HG02973 (cell line): ENCODE measurements at regions not wholly inside any gene's neighbourhood (a gene's known extent, or its start where the extent isn't known, plus 50 kb on each side); places are given as distances from the start of the nearest gene placed in this dataset.
A peak's percentile ranks its signal among the peaks of the same experiment; 100 is the strongest.

ENCODE experiments used
- ATAC-seq: cut with Tn5 transposase; IDR thresholded peaks from one replicate; pipeline ENCODE4 v1.9.1; 2021; ENCODE audit warnings: moderate library complexity; ENCODE audit not compliant: unreplicated experiment

DNA sequence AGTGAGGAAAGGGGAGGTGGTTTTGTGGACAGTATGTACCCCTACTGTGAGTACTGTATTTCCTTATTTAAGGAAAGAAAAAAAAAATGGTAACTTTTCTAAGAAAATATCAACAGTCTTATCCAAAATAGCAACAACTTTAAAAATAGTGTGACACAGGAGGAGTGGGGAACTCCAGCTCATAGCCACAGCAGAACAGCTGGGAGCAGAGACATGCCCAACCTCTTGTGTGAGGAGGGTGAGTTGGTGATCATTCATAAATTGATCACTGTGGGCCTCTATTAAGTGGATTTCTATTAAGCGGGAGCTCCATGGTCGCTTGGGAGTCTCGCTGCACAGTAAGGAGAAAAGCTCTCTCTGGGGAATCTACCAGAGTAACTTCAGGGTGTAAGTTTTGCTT is 158.8 kb upstream of the DUSP10 start:
- ATAC-seq, result no peak

DNA sequence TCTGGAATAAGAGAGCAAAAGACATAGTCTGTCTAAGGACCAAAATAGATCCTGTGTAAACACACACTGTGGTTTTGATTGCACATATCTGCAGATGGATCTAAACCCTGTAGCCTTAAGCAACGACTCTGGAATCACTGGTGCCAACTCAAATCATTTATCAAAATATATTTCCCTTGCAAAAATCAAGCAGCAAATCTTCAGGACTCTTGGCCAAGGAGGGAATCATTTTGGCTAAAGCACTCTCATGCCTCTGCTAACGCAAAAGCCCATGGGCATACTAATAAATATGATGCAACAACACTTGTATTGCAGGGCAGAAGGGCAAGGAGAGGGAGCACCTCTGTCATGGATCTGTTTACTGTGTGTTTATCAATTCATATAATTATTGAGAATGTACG is 155.4 kb upstream of the DUSP10 start:
- no peak for ATAC-seq

DNA sequence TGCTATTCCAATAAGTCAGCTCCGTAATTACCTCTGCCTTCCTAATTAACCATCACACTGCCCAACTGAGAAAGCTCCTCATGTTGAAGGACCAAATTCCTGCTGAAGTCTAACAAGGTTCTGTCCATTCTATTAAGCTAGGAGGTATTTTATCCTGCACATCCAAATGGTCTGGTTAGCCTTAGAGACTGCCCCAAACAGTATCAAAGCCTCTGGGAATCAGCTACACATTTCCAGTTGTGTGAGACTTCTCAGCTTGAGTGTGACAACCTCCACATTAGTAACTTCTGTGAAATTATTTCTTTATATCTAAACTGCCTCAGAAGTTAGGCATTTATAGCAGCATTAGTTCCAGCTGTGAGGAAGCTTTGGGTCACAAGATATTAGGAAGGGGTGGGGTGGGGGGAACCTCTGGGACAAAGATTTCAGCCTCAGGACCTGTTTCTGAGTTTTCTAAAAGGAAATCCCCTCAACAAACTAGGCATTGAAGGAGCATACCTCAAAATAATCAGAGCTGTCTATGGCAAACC is 150.5 kb upstream of the DUSP10 start:
- no peak for ATAC-seq

DNA sequence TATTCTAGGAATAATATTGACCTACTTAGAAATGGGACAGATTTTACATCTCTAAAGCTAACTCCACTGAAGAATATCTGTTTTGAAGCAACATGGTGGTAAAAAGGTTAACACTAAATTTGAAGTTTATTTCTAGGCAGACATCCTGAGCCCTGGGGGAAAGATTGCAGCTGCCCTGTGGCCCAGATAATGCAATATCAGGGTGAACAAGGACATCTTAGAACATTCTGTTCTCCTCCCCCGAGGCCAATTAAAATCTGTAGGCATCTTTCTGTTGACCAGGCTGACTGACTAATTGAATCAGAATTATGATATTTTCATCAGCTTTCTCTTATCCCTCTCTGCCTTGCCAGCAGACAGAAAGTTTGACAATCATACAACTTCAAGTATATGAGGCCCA is 149.8 kb upstream of the DUSP10 start:
- no peak for ATAC-seq

DNA sequence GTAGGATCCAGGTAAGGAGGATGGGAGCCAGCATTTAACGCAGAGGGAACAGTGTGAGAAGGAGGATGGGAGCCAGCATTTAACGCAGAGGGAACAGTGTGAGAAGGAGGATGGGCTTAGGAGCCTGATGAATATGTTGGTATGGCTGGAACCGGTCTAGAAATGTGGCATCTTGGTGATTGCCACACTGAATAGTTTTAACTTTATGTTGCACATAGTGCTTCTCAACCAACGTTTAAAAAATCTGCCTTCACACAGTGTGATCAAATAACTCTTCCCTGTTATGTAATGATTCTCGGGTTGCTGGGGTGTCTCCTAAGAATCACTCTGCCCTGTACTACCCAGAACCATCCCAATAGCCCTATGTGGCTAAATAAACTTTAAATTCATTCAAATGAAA is 146.9 kb upstream of the DUSP10 start:
- no peak for ATAC-seq

DNA sequence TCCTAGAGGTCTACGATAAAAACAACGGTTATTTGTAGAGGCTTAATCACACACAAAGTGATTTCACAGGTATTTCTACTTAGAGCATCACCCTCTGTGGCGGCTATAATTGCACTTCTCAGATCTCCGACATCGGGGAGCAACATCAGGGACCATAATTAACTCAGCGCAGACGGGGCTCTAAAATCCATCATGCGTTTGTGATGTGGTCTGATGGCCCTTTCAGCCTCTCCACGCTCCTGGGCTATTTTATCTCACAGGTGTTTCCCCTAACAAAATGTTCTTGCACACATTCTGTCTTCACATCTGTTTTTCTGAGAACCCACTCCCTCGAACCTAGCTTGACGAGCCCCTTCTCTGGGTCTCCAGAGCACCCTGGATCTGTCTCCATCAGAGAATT is 146.3 kb upstream of the DUSP10 start:
- no peak for ATAC-seq

DNA sequence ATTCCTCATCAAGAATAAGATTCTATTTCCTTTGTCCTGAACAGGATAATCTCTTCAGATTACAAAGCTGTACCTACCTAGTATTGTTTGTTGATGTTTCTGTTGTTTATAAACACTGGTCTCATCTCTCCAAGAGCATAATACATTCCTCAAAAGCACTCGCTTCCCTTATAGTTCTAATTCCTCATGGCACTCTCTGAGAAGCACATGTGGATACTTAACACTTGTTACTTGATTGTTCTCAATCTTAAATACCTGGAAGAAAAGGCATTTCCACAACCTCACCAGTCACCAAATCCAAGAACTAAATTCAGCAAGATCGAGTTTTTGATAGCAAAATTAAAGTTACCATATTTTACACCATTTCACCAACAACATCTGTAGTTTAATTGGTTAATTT is 145.9 kb upstream of the DUSP10 start:
- ATAC-seq, result no peak

DNA sequence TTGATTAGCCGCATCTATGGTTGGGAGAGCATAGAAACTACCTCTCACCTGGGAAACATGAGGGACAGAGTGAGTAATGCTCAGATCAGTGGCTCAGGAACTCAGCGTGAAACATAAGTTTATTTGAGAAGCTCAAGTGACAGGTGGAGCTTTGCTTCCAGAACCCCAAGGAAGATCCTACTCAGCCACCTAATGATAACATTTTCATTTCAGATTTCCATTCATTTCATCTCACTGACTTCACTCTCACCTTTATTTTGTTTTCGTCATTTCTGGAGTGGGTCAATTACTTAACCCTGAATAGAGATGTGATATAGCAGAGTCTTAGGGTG is 145.5 kb upstream of the DUSP10 start:
- no peak for ATAC-seq

DNA sequence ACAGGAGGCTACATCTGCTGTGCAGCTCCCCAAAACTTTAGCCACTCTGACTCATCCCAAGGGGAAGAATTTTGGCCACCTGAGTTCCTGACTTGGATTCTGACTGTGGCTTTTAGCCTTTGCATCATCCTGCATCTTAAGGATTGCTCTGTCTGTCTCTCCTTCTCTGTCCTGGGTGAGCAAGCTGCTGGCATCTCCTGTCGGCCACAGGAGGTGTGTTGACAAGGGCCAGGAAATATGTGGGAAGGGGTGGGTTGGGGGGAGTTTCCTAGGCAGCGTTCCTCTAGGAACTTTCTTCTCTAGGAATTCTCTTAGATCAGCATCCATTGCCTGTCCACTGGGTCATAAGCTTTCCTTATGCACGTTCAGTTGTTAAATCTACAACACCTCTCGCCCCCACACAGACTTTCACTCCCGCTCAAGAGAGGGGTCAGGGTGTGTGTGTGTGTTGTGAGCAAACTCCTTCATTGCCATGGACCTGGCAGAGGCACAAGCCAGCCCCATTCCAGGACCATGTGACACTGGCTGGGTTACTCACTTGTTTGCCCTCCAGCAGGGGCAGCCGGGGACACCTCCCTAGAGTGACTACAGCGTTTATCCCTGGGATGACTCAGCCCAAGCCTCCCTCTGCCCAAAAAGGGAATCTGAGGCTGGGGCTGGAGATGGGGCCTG is 145.0 kb upstream of the DUSP10 start:
- ATAC-seq, result no peak

DNA sequence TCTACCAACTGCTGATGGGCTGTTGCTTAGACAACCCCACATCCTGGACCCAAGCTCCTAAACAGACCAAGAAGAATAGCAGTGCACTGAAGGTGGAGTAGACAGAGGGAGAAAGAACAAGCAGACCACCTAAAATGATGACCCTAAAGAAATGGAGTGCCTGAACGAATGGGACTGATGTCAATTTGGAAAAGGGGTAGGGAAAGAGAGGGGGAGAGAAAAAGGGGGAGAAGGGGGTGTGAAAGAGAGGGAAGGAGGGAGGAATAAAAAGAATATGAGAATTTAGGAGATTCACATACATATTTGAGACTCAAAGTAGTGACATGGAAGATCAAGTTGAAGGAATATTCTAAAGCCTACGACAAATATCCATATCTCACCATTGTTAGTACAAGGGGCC is 144.4 kb upstream of the DUSP10 start:
- no peak for ATAC-seq

DNA sequence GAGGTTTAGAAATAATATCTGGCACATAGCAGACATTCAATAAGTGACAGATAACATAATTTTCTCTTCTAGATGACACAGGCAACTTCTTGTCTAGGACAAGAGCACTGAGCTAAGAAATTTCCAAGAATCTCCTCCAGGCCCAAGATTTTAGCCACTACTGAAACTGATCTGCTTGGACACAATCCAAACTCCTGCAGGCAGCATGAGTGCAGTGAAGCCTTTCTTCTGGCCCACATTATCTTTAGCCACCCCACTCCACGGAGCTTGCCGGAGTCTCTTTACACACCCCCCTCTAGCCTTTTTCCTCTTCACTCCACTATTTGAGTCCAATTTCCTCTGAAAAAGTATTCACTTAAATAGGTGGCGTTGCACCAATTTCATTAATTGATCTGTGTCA is 142.9 kb upstream of the DUSP10 start:
- no peak for ATAC-seq

DNA sequence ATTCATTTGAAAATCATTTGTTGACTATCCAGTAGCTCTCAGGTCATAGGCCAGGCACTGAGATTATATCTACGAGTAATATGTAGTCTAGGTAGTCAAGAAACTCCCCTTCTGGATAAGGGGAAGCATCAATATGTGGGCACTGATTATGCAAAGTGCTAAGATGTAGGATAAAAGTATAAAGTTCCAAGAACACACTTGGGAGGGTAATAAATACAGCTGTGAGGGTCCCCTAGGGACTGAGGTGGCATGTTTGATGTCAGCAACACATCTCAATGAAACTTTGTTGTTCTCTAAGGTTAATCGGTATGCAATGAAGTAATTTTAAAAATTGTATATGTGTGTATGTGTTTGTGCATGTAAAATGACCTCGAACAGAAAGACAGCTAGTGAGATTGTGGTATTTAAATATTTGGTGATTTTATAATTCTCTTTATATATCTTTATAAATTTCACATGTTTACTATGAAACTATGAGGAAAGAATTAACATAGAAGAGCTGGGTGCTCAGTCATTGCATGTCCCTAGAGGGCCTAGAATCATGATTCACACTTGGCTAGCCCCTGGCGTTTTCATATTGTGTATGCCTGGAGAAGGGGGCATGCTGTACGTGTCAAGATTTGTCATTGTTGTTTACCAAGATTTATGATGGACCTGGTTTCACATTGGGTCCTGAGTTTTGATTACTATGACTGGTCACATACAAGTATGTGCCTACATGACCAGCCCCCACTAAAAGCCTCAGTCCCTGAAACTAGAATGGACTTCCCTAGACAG is 140.1 kb upstream of the DUSP10 start:
- no peak for ATAC-seq

DNA sequence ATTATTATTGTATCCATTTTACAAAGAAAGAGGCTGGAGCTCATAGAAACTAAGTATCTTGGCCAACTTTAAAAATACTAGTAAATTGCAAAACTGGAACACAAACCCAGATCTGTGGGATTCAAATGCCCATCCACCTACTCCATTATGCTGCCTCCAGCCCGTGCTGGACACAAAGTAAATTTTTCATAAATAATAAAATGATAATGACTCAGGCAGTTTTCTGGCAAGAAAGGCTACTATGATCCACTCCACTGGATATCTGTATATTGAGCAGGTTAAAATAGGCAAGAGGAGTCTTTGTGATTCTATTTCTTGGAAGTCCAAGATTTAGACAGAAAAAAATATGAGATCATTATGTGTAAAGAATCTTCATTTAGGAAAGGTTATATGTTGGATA is 138.3 kb upstream of the DUSP10 start:
- no peak for ATAC-seq

DNA sequence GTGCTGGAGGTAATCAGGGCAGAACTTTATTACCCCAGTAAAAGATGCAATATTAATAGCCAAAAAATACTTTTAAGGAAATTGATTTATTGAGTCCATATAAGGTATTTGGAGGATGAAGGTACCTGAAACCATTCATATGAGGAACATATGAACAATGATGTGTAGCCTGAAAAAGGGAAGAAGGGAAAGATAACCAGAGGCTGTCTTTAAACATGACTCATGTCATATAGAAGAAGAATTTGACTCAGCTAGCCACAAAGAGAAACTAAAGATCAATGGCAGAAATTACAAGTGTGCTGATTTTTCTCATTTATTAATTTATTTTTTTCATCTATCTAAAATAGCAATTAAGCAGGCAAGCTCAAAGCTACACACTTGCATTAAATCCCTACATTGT is 136.2 kb upstream of the DUSP10 start:
- peak; percentile 88 for ATAC-seq

DNA sequence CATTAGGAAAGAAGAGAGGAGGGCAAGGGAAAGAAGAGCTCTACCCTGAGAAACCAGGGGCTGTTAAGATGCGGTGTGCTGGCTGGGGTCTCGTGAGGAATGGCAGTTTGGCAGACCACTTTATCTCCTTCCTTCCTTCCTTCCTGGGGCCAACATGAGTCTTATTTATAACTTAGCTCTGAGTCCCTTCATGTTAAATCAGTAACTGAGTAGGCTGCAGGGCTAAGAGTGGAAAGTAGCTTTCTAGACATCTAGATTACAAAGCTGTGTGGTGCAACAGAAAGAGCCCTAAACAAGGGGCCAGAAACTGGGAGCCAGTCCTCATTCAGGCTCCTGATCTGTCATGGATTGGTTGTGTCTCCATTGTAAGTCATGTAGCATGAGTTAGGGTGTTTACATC is 135.4 kb upstream of the DUSP10 start:
- no peak for ATAC-seq

DNA sequence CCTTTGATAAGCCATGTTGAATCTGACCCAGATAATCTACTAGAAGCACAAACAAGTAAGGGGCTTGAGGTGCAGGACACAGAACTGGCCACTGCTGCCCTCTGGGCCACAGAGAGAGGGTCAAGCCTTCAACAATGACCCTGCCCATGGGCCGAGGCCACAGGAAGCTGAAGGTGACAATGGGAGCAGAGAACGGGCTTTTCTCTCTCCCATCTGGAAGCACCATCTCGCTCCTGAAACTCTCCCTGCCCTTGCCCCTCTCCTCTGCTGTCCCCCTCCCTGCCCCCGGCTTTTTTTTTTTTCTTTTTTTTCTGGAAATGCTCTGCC is 133.1 kb upstream of the DUSP10 start:
- ATAC-seq, result no peak

DNA sequence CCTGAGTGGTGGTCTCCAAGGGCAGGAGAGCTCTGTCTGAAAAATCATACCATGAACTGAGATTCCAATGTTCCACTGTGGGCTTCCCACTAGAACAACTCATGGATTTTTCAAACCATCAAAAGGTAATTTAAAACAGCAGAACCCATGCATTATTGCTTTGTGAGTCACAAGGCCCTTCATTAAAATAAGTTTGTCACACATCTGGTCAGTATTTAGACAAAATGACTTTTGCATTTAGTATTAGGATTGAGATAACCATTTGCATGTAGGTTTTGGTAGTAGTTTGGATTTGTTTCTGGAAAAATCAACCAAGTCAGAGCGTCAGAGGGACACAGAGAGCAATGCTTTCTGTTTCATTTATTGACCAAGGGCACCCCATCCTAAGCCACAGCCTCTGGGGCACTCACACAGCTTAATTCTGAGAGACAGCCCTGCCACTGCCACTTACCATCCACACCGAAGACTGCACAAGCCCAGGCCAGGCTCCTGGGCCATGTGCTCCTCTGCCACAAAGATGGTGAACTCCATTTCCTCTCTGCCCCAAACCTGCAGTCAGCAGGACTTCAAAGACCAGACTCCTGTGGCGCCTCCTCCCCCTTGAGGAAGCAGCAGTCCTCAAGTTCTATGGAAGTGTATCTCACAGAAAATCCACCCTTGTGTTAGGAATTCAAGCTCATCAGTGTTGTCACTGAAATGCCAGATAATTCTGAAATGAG is 132.6 kb upstream of the DUSP10 start:
- no peak for ATAC-seq

DNA sequence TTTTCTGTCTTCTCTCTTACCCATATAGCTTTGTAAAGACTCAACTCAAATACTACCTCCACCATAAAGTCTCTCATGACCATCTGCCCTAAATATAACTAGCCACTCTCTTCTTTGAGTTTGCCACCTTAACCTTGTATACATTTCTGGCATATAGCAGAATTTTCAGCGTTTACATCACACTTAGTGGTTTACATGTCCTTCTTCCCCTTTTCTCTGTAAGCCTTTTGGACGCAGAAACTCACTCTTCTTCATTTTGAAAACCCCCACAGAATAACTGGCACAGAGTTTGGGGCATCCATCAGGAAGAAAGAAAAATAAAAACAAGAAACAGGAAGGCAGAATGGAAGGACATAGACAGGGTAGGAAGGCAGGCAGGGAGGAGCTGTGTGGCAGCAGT is 131.8 kb upstream of the DUSP10 start:
- no peak for ATAC-seq

DNA sequence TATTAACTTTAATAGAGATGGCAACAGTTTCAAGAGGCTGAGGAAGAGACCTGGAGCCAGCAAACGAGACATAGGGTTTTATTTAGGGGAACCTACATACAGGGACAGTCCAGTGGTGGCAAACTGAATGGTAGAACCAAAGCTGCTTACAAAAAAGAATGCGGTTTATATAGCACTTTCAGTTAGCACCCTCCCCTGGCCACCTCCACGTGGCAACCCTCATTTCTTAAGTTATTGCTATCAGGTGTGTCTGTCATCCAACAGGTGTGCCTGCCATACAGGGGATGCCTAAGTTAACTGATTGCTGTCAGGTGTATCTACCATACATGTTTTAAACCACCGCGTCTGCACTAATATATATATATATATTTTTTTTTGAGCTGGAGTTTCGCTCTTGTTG is 129.2 kb upstream of the DUSP10 start:
- no peak for ATAC-seq

DNA sequence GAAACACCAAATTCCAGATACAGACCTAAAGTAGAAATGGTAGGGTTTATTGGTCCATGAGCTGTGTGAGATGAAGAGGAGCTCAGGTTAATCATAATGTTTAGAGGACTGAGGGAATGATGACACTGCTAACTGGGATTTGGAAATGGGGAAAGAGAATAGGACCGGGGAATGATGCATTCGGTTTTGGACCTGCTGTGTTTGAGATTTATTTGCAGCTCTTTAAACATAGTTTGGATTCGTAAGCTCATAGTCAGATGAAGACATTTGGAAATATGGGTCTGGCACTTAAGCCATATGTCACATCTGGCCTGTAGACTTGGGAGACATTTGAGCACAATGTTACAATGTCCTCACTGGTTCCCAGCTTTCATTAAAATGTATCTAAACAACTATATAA is 127.9 kb upstream of the DUSP10 start:
- ATAC-seq, result no peak

DNA sequence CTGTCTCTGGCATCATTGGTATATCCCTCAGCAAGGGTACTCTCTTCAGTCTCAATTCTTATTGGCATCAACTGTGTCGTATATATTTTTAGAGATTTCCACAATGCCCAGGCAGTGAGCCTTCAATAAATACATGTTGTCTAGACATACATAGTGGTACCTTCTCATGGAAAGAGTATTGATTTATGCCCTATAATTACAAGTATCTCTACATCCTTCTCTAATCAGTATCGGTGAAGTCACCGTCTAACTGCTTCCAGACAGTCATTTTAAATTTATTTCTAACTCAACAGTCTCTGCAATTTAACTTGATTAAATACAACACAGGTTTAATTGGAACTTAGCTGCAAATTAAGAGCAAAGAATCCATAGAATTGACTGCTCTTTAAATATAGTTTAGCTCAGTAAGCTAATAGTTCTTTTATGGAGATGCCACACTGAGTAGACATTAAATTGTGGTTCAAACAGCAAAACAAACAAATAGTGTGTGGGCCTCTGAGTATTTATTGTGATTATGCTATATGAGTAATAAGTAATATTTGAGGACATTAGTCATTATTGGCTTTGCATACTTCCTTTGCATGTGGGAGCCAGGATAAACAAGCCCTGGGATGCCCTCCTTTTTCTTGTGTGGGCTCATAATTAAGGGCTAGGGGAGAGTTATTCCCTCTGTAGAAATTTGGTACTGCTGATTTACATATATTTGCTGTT is 126.9 kb upstream of the DUSP10 start:
- no peak for ATAC-seq

DNA sequence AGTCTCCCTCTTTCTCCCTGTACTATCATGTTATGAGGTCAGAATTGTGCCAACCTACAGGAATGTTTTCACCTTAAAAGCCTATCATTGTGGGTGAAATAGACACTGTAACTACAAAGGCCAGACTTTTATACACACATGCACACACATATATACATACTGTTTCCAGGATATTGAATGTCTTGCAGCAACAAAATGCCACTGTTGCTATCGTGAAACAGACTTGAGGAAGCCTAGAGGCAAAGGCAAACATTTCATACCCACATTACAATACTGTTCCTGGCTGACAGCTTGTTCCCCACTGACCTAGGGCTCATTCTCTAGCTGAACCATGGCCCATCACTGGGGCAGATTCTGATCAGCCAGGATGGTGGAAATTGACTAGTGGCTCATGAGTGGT is 125.1 kb upstream of the DUSP10 start:
- no peak for ATAC-seq
